ENCODE measurements at regions not wholly inside any gene's neighbourhood (a gene's known extent, or its start where the extent isn't known, plus 50 kb on each side); places are given as distances from the start of the nearest gene placed in this dataset.
"Not testable (repeated sequence)": the region's sequence is repeated elsewhere in the genome, so short reads cannot be mapped to it uniquely, and the experiment has no call there.

DNA sequence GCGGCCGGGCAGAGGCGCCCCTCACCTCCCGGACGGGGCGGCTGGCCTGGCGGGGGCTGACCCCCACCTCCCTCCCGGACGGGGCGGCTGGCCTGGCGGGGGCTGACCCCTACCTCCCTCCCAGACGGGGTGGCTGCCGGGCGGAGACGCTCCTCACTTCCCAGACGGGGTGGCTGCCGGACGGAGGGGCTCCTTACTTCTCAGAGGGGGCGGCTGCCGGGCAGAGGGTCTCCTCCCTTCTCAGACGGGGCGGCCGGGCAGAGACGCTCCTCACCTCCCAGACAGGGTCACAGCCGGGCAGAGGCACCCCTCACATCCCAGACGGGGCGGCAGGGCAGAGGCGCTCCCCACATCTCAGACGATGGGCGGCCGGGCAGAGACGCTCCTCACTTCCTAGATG lies 321.8 kb upstream of the SGCG start:
- TF ChIP-seq, protein P1, sequence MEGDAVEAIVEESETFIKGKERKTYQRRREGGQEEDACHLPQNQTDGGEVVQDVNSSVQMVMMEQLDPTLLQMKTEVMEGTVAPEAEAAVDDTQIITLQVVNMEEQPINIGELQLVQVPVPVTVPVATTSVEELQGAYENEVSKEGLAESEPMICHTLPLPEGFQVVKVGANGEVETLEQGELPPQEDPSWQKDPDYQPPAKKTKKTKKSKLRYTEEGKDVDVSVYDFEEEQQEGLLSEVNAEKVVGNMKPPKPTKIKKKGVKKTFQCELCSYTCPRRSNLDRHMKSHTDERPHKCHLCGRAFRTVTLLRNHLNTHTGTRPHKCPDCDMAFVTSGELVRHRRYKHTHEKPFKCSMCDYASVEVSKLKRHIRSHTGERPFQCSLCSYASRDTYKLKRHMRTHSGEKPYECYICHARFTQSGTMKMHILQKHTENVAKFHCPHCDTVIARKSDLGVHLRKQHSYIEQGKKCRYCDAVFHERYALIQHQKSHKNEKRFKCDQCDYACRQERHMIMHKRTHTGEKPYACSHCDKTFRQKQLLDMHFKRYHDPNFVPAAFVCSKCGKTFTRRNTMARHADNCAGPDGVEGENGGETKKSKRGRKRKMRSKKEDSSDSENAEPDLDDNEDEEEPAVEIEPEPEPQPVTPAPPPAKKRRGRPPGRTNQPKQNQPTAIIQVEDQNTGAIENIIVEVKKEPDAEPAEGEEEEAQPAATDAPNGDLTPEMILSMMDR (tag by site-specific recombination; IDR thresholded peaks at IDR 0.05) = not testable (repeated sequence)
- TF ChIP-seq, protein P2, sequence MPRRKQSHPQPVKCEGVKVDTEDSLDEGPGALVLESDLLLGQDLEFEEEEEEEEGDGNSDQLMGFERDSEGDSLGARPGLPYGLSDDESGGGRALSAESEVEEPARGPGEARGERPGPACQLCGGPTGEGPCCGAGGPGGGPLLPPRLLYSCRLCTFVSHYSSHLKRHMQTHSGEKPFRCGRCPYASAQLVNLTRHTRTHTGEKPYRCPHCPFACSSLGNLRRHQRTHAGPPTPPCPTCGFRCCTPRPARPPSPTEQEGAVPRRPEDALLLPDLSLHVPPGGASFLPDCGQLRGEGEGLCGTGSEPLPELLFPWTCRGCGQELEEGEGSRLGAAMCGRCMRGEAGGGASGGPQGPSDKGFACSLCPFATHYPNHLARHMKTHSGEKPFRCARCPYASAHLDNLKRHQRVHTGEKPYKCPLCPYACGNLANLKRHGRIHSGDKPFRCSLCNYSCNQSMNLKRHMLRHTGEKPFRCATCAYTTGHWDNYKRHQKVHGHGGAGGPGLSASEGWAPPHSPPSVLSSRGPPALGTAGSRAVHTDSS (tag by site-specific recombination; IDR thresholded peaks at IDR 0.05) = not testable (repeated sequence)
- not testable (repeated sequence) for TF ChIP-seq ZNF561 (tag by site-specific recombination; IDR thresholded peaks at IDR 0.05; ENCODE audit: borderline replicate concordance); ZNF670 (tag by site-specific recombination; IDR thresholded peaks at IDR 0.05; ENCODE audit: low read depth); ZFP3 (tag by site-specific recombination; IDR thresholded peaks at IDR 0.05; ENCODE audit: low read depth); GLIS2 (tag by site-specific recombination; IDR thresholded peaks at IDR 0.05); YY1 (tag by site-specific recombination; IDR thresholded peaks at IDR 0.05); ZNF510 (tag by site-specific recombination; IDR thresholded peaks at IDR 0.05; ENCODE audit: insufficient replicate concordance)
- TF ChIP-seq, protein P3, sequence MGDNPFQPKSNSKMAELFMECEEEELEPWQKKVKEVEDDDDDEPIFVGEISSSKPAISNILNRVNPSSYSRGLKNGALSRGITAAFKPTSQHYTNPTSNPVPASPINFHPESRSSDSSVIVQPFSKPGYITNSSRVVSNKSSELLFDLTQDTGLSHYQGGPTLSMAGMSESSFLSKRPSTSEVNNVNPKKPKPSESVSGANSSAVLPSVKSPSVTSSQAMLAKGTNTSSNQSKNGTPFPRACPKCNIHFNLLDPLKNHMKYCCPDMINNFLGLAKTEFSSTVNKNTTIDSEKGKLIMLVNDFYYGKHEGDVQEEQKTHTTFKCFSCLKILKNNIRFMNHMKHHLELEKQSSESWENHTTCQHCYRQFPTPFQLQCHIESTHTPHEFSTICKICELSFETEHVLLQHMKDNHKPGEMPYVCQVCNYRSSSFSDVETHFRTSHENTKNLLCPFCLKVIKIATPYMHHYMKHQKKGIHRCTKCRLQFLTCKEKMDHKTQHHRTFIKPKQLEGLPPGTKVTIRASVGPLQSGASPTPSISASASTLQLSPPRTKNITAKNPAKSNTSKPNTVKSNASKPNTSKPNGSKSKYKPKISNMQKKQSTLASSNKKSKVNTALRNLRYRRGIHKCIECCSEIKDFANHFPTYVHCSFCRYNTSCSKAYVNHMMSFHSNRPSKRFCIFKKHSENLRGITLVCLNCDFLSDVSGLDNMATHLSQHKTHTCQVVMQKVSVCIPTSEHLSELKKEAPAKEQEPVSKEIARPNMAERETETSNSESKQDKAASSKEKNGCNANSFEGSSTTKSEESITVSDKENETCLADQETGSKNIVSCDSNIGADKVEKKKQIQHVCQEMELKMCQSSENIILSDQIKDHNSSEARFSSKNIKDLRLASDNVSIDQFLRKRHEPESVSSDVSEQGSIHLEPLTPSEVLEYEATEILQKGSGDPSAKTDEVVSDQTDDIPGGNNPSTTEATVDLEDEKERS (tag by site-specific recombination; IDR thresholded peaks at IDR 0.05) = not testable (repeated sequence)
- TF ChIP-seq, protein P4, sequence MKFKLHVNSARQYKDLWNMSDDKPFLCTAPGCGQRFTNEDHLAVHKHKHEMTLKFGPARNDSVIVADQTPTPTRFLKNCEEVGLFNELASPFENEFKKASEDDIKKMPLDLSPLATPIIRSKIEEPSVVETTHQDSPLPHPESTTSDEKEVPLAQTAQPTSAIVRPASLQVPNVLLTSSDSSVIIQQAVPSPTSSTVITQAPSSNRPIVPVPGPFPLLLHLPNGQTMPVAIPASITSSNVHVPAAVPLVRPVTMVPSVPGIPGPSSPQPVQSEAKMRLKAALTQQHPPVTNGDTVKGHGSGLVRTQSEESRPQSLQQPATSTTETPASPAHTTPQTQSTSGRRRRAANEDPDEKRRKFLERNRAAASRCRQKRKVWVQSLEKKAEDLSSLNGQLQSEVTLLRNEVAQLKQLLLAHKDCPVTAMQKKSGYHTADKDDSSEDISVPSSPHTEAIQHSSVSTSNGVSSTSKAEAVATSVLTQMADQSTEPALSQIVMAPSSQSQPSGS (tag by site-specific recombination; IDR thresholded peaks at IDR 0.05; ENCODE audit: low read depth) = not testable (repeated sequence)
